ENCODE measurements at regions not wholly inside any gene's neighbourhood (a gene's known extent, or its start where the extent isn't known, plus 50 kb on each side); places are given as distances from the start of the nearest gene placed in this dataset.

GRCh38 chr10:132135053-132135872 lies 51.5 kb upstream of the DPYSL4 start:
- Histone ChIP-seq H3K36me3 (ENCODE audit: control insufficient read depth in 1 of 2, insufficient read depth in 2 of 2, low read length in 2 of 2) (no peaks in the 10 kb centered on the region), H4K20me1 (ENCODE audit: insufficient read depth) (no peaks in the 10 kb centered on the region), H3K27me3 (ENCODE audit: insufficient read depth, low read length) (no peaks in the 10 kb centered on the region), H3K4me1 (ENCODE audit: control insufficient read depth in 1 of 2, insufficient read depth in 2 of 2, low read length in 2 of 2) (no peaks in the 10 kb centered on the region), H3K4me2 (ENCODE audit: low read length) (no peak overlapping the region), H2AFZ (ENCODE audit: low read depth, low read length, poor library complexity, severe bottlenecking) (no peak overlapping the region), H3K9me2 (ENCODE audit: insufficient read depth) (no peaks in the 10 kb centered on the region), H3K4me3 (replicated peaks in 1 of 2; ENCODE audit: low read depth in 1 of 2, low read length in 2 of 2) (no peak overlapping the region), H3K9ac (ENCODE audit: low read length) (no peak overlapping the region), H3K79me2 (ENCODE audit: insufficient read depth, low read length) (no peaks in the 10 kb centered on the region), H3K27ac (ENCODE audit: low read depth, low read length) (no peak overlapping the region), H3K9me3 (ENCODE audit: control insufficient read depth in 1 of 2, insufficient read depth in 1 of 2, low read depth in 1 of 2, low read length in 2 of 2) (no peaks in the 10 kb centered on the region)
- POLR2A ChIA-PET, result no interaction called here
- intact Hi-C loops (cut with micrococcal nuclease), result no loop called here
- no peak for ATAC-seq
- RAD21 ChIA-PET (ENCODE audit: low non-redundant PET in 1 of 2, low total read pairs in 2 of 2, uncharacterized antibody in 2 of 2, unreplicated experiment in 2 of 2), result no interaction called here
- DNase-seq (ENCODE audit: low read depth, low spot score), result no peak
- CTCF ChIA-PET, result no interaction called here
- BruUV-seq (replicated peaks), result no TSS peak
- no peak for TF ChIP-seq CTCF (IDR thresholded peaks at IDR 0.05 in 2 of 3, conservative IDR thresholded peaks at IDR 0.05 in 1 of 3; ENCODE audit: borderline replicate concordance in 1 of 3, insufficient read depth in 1 of 3, low read depth in 2 of 3, low read length in 2 of 3)
- TF ChIP-seq MAX (IDR thresholded peaks at IDR 0.05), result no peak

GRCh38 chr10:132136097-132136521 lies 50.6 kb upstream of the DPYSL4 start:
- POLR2A ChIA-PET, result no interaction called here
- DNase-seq (ENCODE audit: low read depth, low spot score), result no peak
- H4K20me1 ChIP-seq (ENCODE audit: insufficient read depth), result no peaks in the 10 kb centered on the region
- CTCF ChIA-PET, result no interaction called here
- TF ChIP-seq POLR2AphosphoS5 (IDR thresholded peaks at IDR 0.05; ENCODE audit: low read depth, low read length) (no peak), POLR2A (IDR thresholded peaks at IDR 0.05; ENCODE audit: borderline replicate concordance, extremely low read depth, insufficient read depth, insufficient read length) (no peak), EZH2 (IDR thresholded peaks at IDR 0.05) (no peak), SP1 (IDR thresholded peaks at IDR 0.05; ENCODE audit: low read depth) (no peak), MAX (IDR thresholded peaks at IDR 0.05) (no peak), RAD21 (IDR thresholded peaks at IDR 0.05; ENCODE audit: low read depth) (no peak), CEBPB (IDR thresholded peaks at IDR 0.05; ENCODE audit: low read depth) (no peak), CBX3 (IDR thresholded peaks at IDR 0.05; ENCODE audit: low read depth) (no peak), ATF3 (IDR thresholded peaks at IDR 0.05) (no peak), ELF1 (IDR thresholded peaks at IDR 0.05; ENCODE audit: borderline replicate concordance, low read depth) (no peak), SIN3A (IDR thresholded peaks at IDR 0.05; ENCODE audit: low read depth) (no peak), CTCF (IDR thresholded peaks at IDR 0.05 in 2 of 3, conservative IDR thresholded peaks at IDR 0.05 in 1 of 3; ENCODE audit: borderline replicate concordance in 1 of 3, insufficient read depth in 1 of 3, low read depth in 2 of 3, low read length in 2 of 3) (no peak)
- no peaks in the 10 kb centered on the region for H3K36me3 ChIP-seq (ENCODE audit: control insufficient read depth in 1 of 2, insufficient read depth in 2 of 2, low read length in 2 of 2)
- intact Hi-C loops (cut with micrococcal nuclease), result no loop called here
- no peaks in the 10 kb centered on the region for H3K9me3 ChIP-seq (ENCODE audit: control insufficient read depth in 1 of 2, insufficient read depth in 1 of 2, low read depth in 1 of 2, low read length in 2 of 2)
- H3K4me3 ChIP-seq (replicated peaks in 1 of 2; ENCODE audit: low read depth in 1 of 2, low read length in 2 of 2), result no peak overlapping the region
- no peaks in the 10 kb centered on the region for H3K4me1 ChIP-seq (ENCODE audit: control insufficient read depth in 1 of 2, insufficient read depth in 2 of 2, low read length in 2 of 2)
- RAD21 ChIA-PET (ENCODE audit: low non-redundant PET in 1 of 2, low total read pairs in 2 of 2, uncharacterized antibody in 2 of 2, unreplicated experiment in 2 of 2), result no interaction called here
- no peaks in the 10 kb centered on the region for H3K9me2 ChIP-seq (ENCODE audit: insufficient read depth)
- H3K79me2 ChIP-seq (ENCODE audit: insufficient read depth, low read length), result no peaks in the 10 kb centered on the region
- H3K9ac ChIP-seq (ENCODE audit: low read length), result no peak overlapping the region
- no TSS peak for BruUV-seq (replicated peaks)
- H3K27ac ChIP-seq (ENCODE audit: low read depth, low read length), result no peak overlapping the region
- no peak for ATAC-seq
- H3K4me2 ChIP-seq (ENCODE audit: low read length), result no peak overlapping the region
- no peak overlapping the region for H2AFZ ChIP-seq (ENCODE audit: low read depth, low read length, poor library complexity, severe bottlenecking)
- no peaks in the 10 kb centered on the region for H3K27me3 ChIP-seq (ENCODE audit: insufficient read depth, low read length)

Data from HCT116 (cell line).